HCT116 (cell line): ENCODE measurements at regions not wholly inside any gene's neighbourhood (a gene's known extent, or its start where the extent isn't known, plus 50 kb on each side); places are given as distances from the start of the nearest gene placed in this dataset.

Experiments
- ATF3 ChIP-seq: IDR thresholded peaks from 2 replicates; pipeline ENCODE4 v1.6.1; 2012
- CTCF ChIP-seq, 3 experiments: fragments of 200-600 bp in 1 of 3; sonication (generic) in 1 of 3; IDR thresholded peaks in 2 of 3; conservative IDR thresholded peaks in 1 of 3; 2 replicates each; pipeline ENCODE4 v1.5.1; 2012 to 2017; ENCODE audit warnings: low read depth in 2 of 3, low read length in 2 of 3, antibody characterized with exemption in 1 of 3, borderline replicate concordance in 1 of 3, control low read depth in 1 of 3, mild to moderate bottlenecking in 1 of 3, mixed read lengths in 1 of 3, mixed run types in 1 of 3, moderate library complexity in 1 of 3; ENCODE audit not compliant: insufficient read depth in 1 of 3
- EZH2 ChIP-seq: fragments of 200-600 bp; sonication (generic); IDR thresholded peaks from 2 replicates; pipeline ENCODE4 v1.6.1; 2017; ENCODE audit warnings: antibody characterized with exemption, mixed run types
- MAX ChIP-seq: IDR thresholded peaks from 2 replicates; pipeline ENCODE4 v1.6.1; 2012
- POLR2AphosphoS5 ChIP-seq: IDR thresholded peaks from 2 replicates; pipeline ENCODE4 v1.6.1; 2011; ENCODE audit warnings: mild to moderate bottlenecking, low read depth, low read length, moderate library complexity
- RAD21 ChIP-seq: IDR thresholded peaks from 2 replicates; pipeline ENCODE4 v1.6.1; 2012; ENCODE audit warnings: low read depth, mild to moderate bottlenecking
- REST ChIP-seq: IDR thresholded peaks from 2 replicates; pipeline ENCODE4 v1.6.1; 2012; ENCODE audit warnings: low read depth

- no peak for TF ChIP-seq EZH2
- no peak for TF ChIP-seq CTCF (IDR thresholded peaks at IDR 0.05 in 2 of 3, conservative IDR thresholded peaks at IDR 0.05 in 1 of 3; ENCODE audit: borderline replicate concordance in 1 of 3, insufficient read depth in 1 of 3, low read depth in 2 of 3, low read length in 2 of 3)
- no peak for TF ChIP-seq MAX
- TF ChIP-seq RAD21, result no peak
- TF ChIP-seq REST, result no peak
- TF ChIP-seq POLR2AphosphoS5, result no peak
- TF ChIP-seq ATF3, result no peak
Measured at GRCh38 chr7:67856046-67856445, 859.4 kb downstream of the TYW1 start.
